BJ (cell line): ENCODE measurements at regions not wholly inside any gene's neighbourhood (a gene's known extent, or its start where the extent isn't known, plus 50 kb on each side); places are given as distances from the start of the nearest gene placed in this dataset.

ENCODE experiments used
- CTCF ChIA-PET: fragments of 350-600 bp; formaldehyde crosslinking; extraction: SDS; loops from one replicate; lab custom pipeline; 2021; ENCODE audit warnings: antibody characterized with exemption, inconsistent platforms; lab: Yijun Ruan, JAX
- POLR2A ChIA-PET: fragments of 300-600 bp; sonication (Branson Sonifier 250); formaldehyde crosslinking; extraction: SDS; loops from one replicate; lab custom pipeline; 2021; ENCODE audit warnings: antibody characterized with exemption; lab: Charles Lee
- DNase-seq: peaks from one replicate; pipeline ENCODE4 v3.0.0-alpha.2; 2011; ENCODE audit warnings: low read depth
- H3K27me3 ChIP-seq: 2 replicates; pipeline ENCODE4 v1.6.0; 2011; ENCODE audit warnings: low read length; ENCODE audit not compliant: control insufficient read depth, insufficient read depth
- H3K36me3 ChIP-seq: 2 replicates; pipeline ENCODE4 v1.5.1; 2011; ENCODE audit warnings: low read length; ENCODE audit not compliant: control insufficient read depth, insufficient read depth
- H3K4me3 ChIP-seq: 2 replicates; pipeline ENCODE4 v1.5.1; 2011; ENCODE audit warnings: low read depth, mild to moderate bottlenecking, control low read depth, low read length
- TF ChIP-seq, protein P1 (sequence below): IDR thresholded peaks from 2 replicates; pipeline ENCODE4 v1.5.1; 2011; ENCODE audit warnings: low read depth, mild to moderate bottlenecking, control low read depth, inconsistent platforms, low read length, moderate library complexity; ENCODE audit not compliant: insufficient read depth

DNA sequence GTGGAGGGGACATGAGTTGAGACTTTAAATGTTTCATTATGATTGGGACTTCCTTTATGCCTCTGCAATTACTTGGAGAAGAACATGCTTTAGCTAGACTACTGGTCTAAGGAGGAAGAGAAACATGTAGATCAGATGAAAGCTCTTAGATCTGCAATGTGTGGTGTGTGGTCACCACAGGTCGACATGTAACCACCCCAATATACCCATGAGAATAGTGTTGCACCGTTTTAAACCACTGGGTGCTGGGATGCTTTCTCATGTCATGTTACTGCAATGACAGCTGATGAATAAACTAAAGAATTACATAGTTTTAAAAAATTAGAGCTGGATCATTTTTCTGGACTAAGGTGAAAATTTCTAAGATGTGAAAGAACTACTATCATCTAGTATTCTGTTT, 1039.7 kb downstream of the RAPGEF2 start:
- ChIA-PET POLR2A (no interaction called here), CTCF (no interaction called here)
- DNase-seq = no peak
- Histone ChIP-seq H3K27me3 (no peaks in the 10 kb centered on the region), H3K36me3 (no peaks in the 10 kb centered on the region), H3K4me3 (no peak overlapping the region)
- TF ChIP-seq, protein P1, sequence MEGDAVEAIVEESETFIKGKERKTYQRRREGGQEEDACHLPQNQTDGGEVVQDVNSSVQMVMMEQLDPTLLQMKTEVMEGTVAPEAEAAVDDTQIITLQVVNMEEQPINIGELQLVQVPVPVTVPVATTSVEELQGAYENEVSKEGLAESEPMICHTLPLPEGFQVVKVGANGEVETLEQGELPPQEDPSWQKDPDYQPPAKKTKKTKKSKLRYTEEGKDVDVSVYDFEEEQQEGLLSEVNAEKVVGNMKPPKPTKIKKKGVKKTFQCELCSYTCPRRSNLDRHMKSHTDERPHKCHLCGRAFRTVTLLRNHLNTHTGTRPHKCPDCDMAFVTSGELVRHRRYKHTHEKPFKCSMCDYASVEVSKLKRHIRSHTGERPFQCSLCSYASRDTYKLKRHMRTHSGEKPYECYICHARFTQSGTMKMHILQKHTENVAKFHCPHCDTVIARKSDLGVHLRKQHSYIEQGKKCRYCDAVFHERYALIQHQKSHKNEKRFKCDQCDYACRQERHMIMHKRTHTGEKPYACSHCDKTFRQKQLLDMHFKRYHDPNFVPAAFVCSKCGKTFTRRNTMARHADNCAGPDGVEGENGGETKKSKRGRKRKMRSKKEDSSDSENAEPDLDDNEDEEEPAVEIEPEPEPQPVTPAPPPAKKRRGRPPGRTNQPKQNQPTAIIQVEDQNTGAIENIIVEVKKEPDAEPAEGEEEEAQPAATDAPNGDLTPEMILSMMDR = no peak

DNA sequence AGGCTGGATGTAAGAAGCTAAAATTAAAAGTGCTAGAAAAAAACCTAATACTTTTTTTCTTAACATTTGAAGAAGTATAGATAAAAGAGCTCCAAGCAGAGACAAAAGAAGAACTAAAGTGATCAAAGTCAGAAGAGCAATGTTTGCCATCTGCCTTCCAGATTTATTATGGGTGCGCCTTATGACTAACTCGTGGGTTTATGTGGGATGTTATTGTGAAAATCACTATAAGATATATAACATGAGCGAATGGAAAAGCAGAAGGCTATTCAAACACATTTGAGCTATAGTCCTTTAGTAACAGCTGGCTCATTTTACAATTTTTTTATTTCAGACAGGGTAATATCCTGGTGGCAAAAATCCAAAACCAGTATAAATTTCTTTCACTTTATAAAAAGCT, 1040.7 kb downstream of the RAPGEF2 start:
- ChIA-PET CTCF (no interaction called here), POLR2A (no interaction called here)
- DNase-seq = no peak
- no peaks in the 10 kb centered on the region for H3K27me3 ChIP-seq
- no peak overlapping the region for H3K4me3 ChIP-seq
- TF ChIP-seq, protein P1 = no peak
- no peaks in the 10 kb centered on the region for H3K36me3 ChIP-seq

DNA sequence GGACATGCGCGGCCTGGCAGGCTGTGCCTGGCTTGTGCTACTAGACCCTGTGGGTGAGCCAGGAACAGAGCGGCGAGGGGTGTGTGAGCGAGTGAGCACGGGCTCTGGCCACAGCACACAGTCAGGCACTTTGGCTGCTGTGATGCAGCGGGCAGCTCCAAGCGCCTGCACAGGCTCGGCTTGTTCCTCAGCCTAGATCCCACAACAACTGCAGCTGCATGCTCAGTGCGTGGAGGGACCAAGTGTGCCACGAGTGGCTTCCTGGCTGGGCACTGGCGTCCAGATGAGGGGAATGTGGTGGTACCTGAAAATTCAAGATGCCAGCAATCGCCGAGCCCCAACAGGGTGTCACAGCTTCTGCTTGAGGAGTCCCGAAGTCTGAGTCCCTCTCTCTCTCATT, 1056.6 kb downstream of the RAPGEF2 start:
- Histone ChIP-seq H3K27me3 (no peaks in the 10 kb centered on the region), H3K4me3 (no peak overlapping the region), H3K36me3 (no peaks in the 10 kb centered on the region)
- ChIA-PET CTCF (no interaction called here), POLR2A (no interaction called here)
- DNase-seq = no peak
- TF ChIP-seq, protein P1 = no peak

DNA sequence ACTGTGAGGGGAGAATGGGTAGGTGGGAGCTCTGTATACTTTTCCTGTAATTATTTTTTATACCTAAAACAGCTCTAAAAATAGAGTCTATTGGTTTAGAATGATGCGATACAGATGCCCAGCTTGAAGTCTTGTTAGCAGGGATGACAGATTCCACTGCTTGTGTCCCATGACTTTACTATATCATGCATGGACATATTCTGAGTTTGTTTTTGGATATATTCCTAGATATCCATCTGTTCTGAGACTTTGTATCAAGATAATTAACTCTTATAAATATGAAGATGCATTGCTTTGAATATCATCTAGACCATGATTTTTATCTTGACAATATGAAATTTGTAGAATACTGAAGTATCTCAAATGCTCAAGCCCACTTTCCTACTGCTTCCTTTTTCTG, 1058.1 kb downstream of the RAPGEF2 start:
- TF ChIP-seq, protein P1 = no peak
- ChIA-PET CTCF (no interaction called here), POLR2A (no interaction called here)
- no peaks in the 10 kb centered on the region for H3K36me3 ChIP-seq
- no peaks in the 10 kb centered on the region for H3K27me3 ChIP-seq
- no peak for DNase-seq
- H3K4me3 ChIP-seq = no peak overlapping the region

DNA sequence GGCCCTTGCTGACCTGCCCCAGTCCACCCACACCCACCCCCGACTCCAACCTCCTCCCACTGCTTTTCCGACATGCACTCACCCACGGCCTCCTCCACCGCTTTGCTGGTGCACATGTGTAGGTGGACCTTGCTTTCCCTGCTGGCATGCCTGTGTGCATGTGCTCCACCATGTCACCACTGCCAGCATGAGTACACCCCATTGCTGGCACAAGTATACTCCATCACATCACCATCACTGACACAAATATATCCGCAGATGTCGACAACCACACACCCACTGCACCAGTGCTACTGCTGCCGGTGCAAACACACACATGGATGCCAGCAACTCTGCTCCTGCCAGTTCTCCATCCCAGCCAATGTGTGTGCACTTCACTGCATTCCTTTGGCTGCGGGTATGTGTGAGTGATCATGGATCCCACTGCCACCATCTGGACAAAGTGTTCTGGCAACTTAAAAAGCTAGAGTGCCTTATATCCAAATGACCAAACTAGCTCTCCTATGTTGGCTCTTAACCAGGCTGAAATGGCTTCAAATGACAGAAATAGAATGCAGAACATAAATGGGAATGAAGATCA, 1072.3 kb downstream of the RAPGEF2 start:
- Histone ChIP-seq H3K27me3 (no peaks in the 10 kb centered on the region), H3K36me3 (no peaks in the 10 kb centered on the region), H3K4me3 (no peak overlapping the region)
- ChIA-PET CTCF (no interaction called here), POLR2A (no interaction called here)
- TF ChIP-seq, protein P1 = no peak
- DNase-seq = no peak
